ENCODE measurements at regions not wholly inside any gene's neighbourhood (a gene's known extent, or its start where the extent isn't known, plus 50 kb on each side); places are given as distances from the start of the nearest gene placed in this dataset.

DNA sequence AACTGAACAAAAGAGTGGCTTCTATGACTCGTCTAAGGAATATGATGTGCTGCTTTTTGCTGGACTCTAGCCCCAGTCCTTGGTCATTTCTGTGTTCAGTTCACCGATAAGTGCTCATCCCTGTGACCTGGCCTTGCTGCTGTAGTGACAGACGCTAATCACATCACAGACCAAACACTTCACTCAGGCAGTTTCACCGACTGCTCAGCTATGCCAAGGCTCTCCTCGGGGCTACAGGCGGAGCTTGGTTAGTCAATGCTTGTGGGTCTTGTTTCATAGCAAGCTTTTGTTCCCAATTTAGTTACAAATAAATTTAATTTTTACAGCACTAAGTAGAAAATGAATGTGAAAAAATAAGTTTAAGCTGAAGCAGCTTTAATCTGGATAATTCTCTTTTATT lies 190.8 kb upstream of the PRKCQ start:
- Histone ChIP-seq H3K9me3 (ENCODE audit: control extremely low read depth in 1 of 5, control insufficient read depth in 4 of 5, insufficient read depth in 2 of 5, low read depth in 1 of 5, low read length in 4 of 5) (peaks cover 0 to 8% (median 0%) of the 10 kb centered on the region in 5 experiments), H3K36me3 (ENCODE audit: control insufficient read depth in 4 of 4, insufficient read depth in 4 of 4, low read length in 3 of 4) (no peaks in the 10 kb centered on the region), H3K4me1 (ENCODE audit: control extremely low read depth in 1 of 4, control insufficient read depth in 4 of 4, insufficient read depth in 4 of 4, low read length in 3 of 4) (no peaks in the 10 kb centered on the region), H3K4me3 (ENCODE audit: control insufficient read depth in 1 of 7, extremely low read depth in 1 of 7, insufficient read depth in 4 of 7, low read depth in 2 of 7, low read length in 6 of 7) (no peak overlapping the region), H3K27ac (ENCODE audit: insufficient read depth in 1 of 2, low read depth in 1 of 2, low read length in 2 of 2, poor library complexity in 1 of 2, severe bottlenecking in 2 of 2) (no peak overlapping the region), H3K27me3 (replicated peaks in 2 of 5; ENCODE audit: control insufficient read depth in 4 of 5, insufficient read depth in 5 of 5, low read length in 4 of 5) (peaks cover 0 to 2% (median 0%) of the 10 kb centered on the region in 5 experiments)
- ChIA-PET POLR2A (interaction anchor here (0.6 kb wide), 1 partner anchor 14 kb away, joined by 4 read pairs; no protein-coding TSS in a partner anchor), CTCF (no interaction called here)
- WGBS (ENCODE audit: insufficient coverage) = 100% methylated on average over 1 of the region's 6 CpGs
- DNase-seq = no peak

DNA sequence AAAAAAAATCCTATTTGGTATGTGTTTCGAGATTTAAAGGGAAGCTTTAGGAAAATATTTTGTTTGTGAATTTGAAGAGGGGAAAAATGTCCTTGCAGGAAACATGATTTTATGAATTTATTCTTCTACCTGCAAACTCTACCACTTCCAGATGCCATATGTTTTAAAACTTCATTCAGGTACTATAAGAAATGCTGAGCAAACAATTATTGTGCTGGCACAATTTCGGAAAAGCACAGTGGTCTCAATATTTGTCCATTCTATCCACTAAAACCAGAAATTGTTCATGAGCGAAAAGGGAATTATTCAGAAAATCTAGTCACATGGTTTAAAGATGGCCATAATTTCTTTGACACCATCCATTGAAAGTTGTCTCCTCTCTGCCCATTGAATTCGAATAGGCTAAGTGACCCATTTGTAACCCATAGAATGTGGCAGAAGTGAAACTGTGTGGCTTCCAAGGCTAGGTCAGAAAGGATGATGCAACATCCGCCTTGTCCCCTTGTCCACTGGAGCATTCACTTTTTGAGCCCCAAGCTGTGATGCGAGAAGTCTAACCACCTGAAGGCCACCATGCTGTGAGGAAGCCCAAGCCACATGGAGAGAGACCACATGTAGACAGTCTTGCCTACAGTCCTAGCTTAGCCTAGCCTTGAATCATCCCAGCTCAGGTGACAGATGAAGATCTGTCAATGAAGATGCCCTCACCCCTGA lies 189.8 kb upstream of the PRKCQ start:
- Histone ChIP-seq H3K36me3 (ENCODE audit: control insufficient read depth in 4 of 4, insufficient read depth in 4 of 4, low read length in 3 of 4) (no peaks in the 10 kb centered on the region), H3K4me1 (ENCODE audit: control extremely low read depth in 1 of 4, control insufficient read depth in 4 of 4, insufficient read depth in 4 of 4, low read length in 3 of 4) (no peaks in the 10 kb centered on the region), H3K4me3 (ENCODE audit: control insufficient read depth in 1 of 7, extremely low read depth in 1 of 7, insufficient read depth in 4 of 7, low read depth in 2 of 7, low read length in 6 of 7) (no peak overlapping the region), H3K9me3 (ENCODE audit: control extremely low read depth in 1 of 5, control insufficient read depth in 4 of 5, insufficient read depth in 2 of 5, low read depth in 1 of 5, low read length in 4 of 5) (peaks cover 0 to 8% (median 0%) of the 10 kb centered on the region in 5 experiments), H3K27ac (ENCODE audit: insufficient read depth in 1 of 2, low read depth in 1 of 2, low read length in 2 of 2, poor library complexity in 1 of 2, severe bottlenecking in 2 of 2) (no peak overlapping the region), H3K27me3 (replicated peaks in 2 of 5; ENCODE audit: control insufficient read depth in 4 of 5, insufficient read depth in 5 of 5, low read length in 4 of 5) (peaks cover 0 to 2% (median 0%) of the 10 kb centered on the region in 5 experiments)
- WGBS (ENCODE audit: insufficient coverage) = 94% methylated on average over 5 of the region's 6 CpGs
- no peak for DNase-seq
- ChIA-PET POLR2A (no interaction called here), CTCF (no interaction called here)

GRCh38 chr10:6766131-6766801 lies 186.2 kb upstream of the PRKCQ start:
- no peaks in the 10 kb centered on the region for H3K4me1 ChIP-seq (ENCODE audit: control extremely low read depth in 1 of 4, control insufficient read depth in 4 of 4, insufficient read depth in 4 of 4, low read length in 3 of 4)
- no peak for DNase-seq
- peaks cover 0 to 10% (median 0%) of the 10 kb centered on the region in 5 experiments for H3K9me3 ChIP-seq (ENCODE audit: control extremely low read depth in 1 of 5, control insufficient read depth in 4 of 5, insufficient read depth in 2 of 5, low read depth in 1 of 5, low read length in 4 of 5)
- H3K36me3 ChIP-seq (ENCODE audit: control insufficient read depth in 4 of 4, insufficient read depth in 4 of 4, low read length in 3 of 4) = no peaks in the 10 kb centered on the region
- CTCF ChIA-PET = no interaction called here
- POLR2A ChIA-PET = no interaction called here
- no peak overlapping the region for H3K27ac ChIP-seq (ENCODE audit: insufficient read depth in 1 of 2, low read depth in 1 of 2, low read length in 2 of 2, poor library complexity in 1 of 2, severe bottlenecking in 2 of 2)
- 94% methylated on average over 7 of the region's 11 CpGs for whole genome bisulfite sequencing (ENCODE audit: insufficient coverage)
- peaks cover 0 to 5% (median 2%) of the 10 kb centered on the region in 5 experiments for H3K27me3 ChIP-seq (replicated peaks in 2 of 5; ENCODE audit: control insufficient read depth in 4 of 5, insufficient read depth in 5 of 5, low read length in 4 of 5)
- H3K4me3 ChIP-seq (ENCODE audit: control insufficient read depth in 1 of 7, extremely low read depth in 1 of 7, insufficient read depth in 4 of 7, low read depth in 2 of 7, low read length in 6 of 7) = no peak overlapping the region

- DNase-seq = no peak
- ChIA-PET POLR2A (no interaction called here), CTCF (no interaction called here)
- no peak overlapping the region for H3K27ac ChIP-seq (ENCODE audit: insufficient read depth in 1 of 2, low read depth in 1 of 2, low read length in 2 of 2, poor library complexity in 1 of 2, severe bottlenecking in 2 of 2)
- no peak overlapping the region for H3K4me3 ChIP-seq (ENCODE audit: control insufficient read depth in 1 of 7, extremely low read depth in 1 of 7, insufficient read depth in 4 of 7, low read depth in 2 of 7, low read length in 6 of 7)
- H3K9me3 ChIP-seq (ENCODE audit: control extremely low read depth in 1 of 5, control insufficient read depth in 4 of 5, insufficient read depth in 2 of 5, low read depth in 1 of 5, low read length in 4 of 5) = peaks cover 0 to 11% (median 0%) of the 10 kb centered on the region in 5 experiments
- no peaks in the 10 kb centered on the region for H3K4me1 ChIP-seq (ENCODE audit: control extremely low read depth in 1 of 4, control insufficient read depth in 4 of 4, insufficient read depth in 4 of 4, low read length in 3 of 4)
- H3K27me3 ChIP-seq (replicated peaks in 2 of 5; ENCODE audit: control insufficient read depth in 4 of 5, insufficient read depth in 5 of 5, low read length in 4 of 5) = peaks cover 0 to 5% (median 4%) of the 10 kb centered on the region in 5 experiments
- no peaks in the 10 kb centered on the region for H3K36me3 ChIP-seq (ENCODE audit: control insufficient read depth in 4 of 4, insufficient read depth in 4 of 4, low read length in 3 of 4)
- WGBS (ENCODE audit: insufficient coverage) = 83% methylated on average over 5 of the region's 6 CpGs
Measured at GRCh38 chr10:6763423-6763822, 183.3 kb upstream of the PRKCQ start.

DNA sequence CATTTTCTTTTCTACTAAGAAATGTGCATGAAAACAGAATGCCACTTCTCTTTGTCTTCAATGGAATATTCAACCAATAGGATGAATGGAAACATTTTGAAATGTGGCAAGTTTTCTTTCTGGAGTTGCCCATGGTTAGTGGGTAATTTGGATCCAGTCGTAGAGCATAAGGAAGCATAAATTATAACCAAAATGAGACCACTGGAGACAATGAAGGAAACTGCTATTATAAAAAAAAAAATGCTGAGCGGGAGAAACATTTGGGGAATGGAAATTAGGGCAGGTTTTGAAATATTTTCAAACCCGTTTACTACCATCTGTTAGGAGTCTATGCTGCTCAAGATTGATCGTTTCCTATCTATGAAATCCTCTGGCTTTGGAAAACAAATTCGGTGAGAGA lies 182.9 kb upstream of the PRKCQ start:
- ChIA-PET CTCF (no interaction called here), POLR2A (no interaction called here)
- WGBS (ENCODE audit: insufficient coverage) = 77% methylated on average over 4 of the region's 5 CpGs

DNA sequence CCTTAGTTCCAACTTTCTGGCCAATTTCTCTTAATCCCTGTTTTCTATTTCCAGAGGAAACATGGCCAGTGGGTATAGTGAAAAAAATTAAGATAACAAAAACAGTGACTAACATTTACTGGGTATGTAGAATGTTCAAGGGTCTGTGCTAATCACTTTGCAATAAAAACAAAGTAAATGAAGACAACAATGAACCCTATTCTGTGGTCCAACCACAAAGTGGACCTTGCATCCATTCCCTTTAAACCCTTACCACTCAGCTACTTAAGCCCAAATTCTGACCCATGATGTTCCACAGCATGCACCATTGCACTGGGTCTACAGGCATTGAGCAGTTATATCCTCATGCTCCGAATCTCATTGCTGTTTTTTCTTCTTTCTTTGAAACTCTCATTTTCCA lies 179.9 kb upstream of the PRKCQ start:
- Histone ChIP-seq H3K27me3 (replicated peaks in 2 of 5; ENCODE audit: control insufficient read depth in 4 of 5, insufficient read depth in 5 of 5, low read length in 4 of 5) (peaks cover 0 to 20% (median 4%) of the 10 kb centered on the region in 5 experiments), H3K4me3 (ENCODE audit: control insufficient read depth in 1 of 7, extremely low read depth in 1 of 7, insufficient read depth in 4 of 7, low read depth in 2 of 7, low read length in 6 of 7) (no peak overlapping the region), H3K9me3 (ENCODE audit: control extremely low read depth in 1 of 5, control insufficient read depth in 4 of 5, insufficient read depth in 2 of 5, low read depth in 1 of 5, low read length in 4 of 5) (peaks cover 0 to 11% (median 0%) of the 10 kb centered on the region in 5 experiments), H3K36me3 (ENCODE audit: control insufficient read depth in 4 of 4, insufficient read depth in 4 of 4, low read length in 3 of 4) (no peaks in the 10 kb centered on the region), H3K27ac (ENCODE audit: insufficient read depth in 1 of 2, low read depth in 1 of 2, low read length in 2 of 2, poor library complexity in 1 of 2, severe bottlenecking in 2 of 2) (no peak overlapping the region), H3K4me1 (ENCODE audit: control extremely low read depth in 1 of 4, control insufficient read depth in 4 of 4, insufficient read depth in 4 of 4, low read length in 3 of 4) (no peaks in the 10 kb centered on the region)
- POLR2A ChIA-PET = no interaction called here
- CTCF ChIA-PET = no interaction called here
- no peak for DNase-seq
- 100% methylated on average over 1 of the region's 1 CpG for WGBS (ENCODE audit: insufficient coverage)

More for the DNA sequence above, 182.9 kb upstream of the PRKCQ start:
- Histone ChIP-seq H3K4me1 (ENCODE audit: control extremely low read depth in 1 of 4, control insufficient read depth in 4 of 4, insufficient read depth in 4 of 4, low read length in 3 of 4) (no peaks in the 10 kb centered on the region), H3K4me3 (ENCODE audit: control insufficient read depth in 1 of 7, extremely low read depth in 1 of 7, insufficient read depth in 4 of 7, low read depth in 2 of 7, low read length in 6 of 7) (no peak overlapping the region), H3K9me3 (ENCODE audit: control extremely low read depth in 1 of 5, control insufficient read depth in 4 of 5, insufficient read depth in 2 of 5, low read depth in 1 of 5, low read length in 4 of 5) (peaks cover 0 to 11% (median 0%) of the 10 kb centered on the region in 5 experiments), H3K27ac (ENCODE audit: insufficient read depth in 1 of 2, low read depth in 1 of 2, low read length in 2 of 2, poor library complexity in 1 of 2, severe bottlenecking in 2 of 2) (no peak overlapping the region), H3K36me3 (ENCODE audit: control insufficient read depth in 4 of 4, insufficient read depth in 4 of 4, low read length in 3 of 4) (no peaks in the 10 kb centered on the region), H3K27me3 (replicated peaks in 2 of 5; ENCODE audit: control insufficient read depth in 4 of 5, insufficient read depth in 5 of 5, low read length in 4 of 5) (peaks cover 0 to 5% (median 4%) of the 10 kb centered on the region in 5 experiments)
- DNase-seq = no peak

DNA sequence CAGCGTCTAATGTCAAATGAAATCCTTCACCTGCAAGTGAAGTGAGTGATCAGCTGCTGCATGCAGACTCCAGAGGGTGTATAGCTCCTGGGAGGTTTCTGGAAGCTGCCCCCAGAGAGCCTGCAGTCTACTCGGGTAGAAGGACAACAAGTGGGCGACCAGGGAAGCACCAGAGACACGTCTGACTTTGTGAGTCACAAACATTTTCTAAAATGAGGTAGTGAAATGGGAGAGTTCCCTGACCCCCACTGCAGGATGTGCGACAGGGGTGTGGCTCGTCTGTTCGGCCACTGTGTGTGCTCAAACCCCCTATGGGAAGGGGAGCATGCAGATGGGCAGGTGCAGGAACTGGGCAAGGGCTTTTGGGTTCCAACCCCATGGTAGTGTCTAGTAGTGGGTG lies 177.1 kb upstream of the PRKCQ start:
- CTCF ChIA-PET = no interaction called here
- Histone ChIP-seq H3K36me3 (ENCODE audit: control insufficient read depth in 4 of 4, insufficient read depth in 4 of 4, low read length in 3 of 4) (no peaks in the 10 kb centered on the region), H3K4me3 (ENCODE audit: control insufficient read depth in 1 of 7, extremely low read depth in 1 of 7, insufficient read depth in 4 of 7, low read depth in 2 of 7, low read length in 6 of 7) (no peak overlapping the region)

More for the DNA sequence above, 177.1 kb upstream of the PRKCQ start:
- H3K4me1 ChIP-seq (ENCODE audit: control extremely low read depth in 1 of 4, control insufficient read depth in 4 of 4, insufficient read depth in 4 of 4, low read length in 3 of 4) = no peaks in the 10 kb centered on the region
- H3K9me3 ChIP-seq (ENCODE audit: control extremely low read depth in 1 of 5, control insufficient read depth in 4 of 5, insufficient read depth in 2 of 5, low read depth in 1 of 5, low read length in 4 of 5) = peaks cover 0 to 11% (median 0%) of the 10 kb centered on the region in 5 experiments
- DNase-seq = no peak
- H3K27me3 ChIP-seq (replicated peaks in 2 of 5; ENCODE audit: control insufficient read depth in 4 of 5, insufficient read depth in 5 of 5, low read length in 4 of 5) = peaks cover 0 to 15% (median 2%) of the 10 kb centered on the region in 5 experiments
- POLR2A ChIA-PET = interaction anchor here (0.6 kb wide), 1 partner anchor 14 kb away, joined by 4 read pairs; no protein-coding TSS in a partner anchor
- no peak overlapping the region for H3K27ac ChIP-seq (ENCODE audit: insufficient read depth in 1 of 2, low read depth in 1 of 2, low read length in 2 of 2, poor library complexity in 1 of 2, severe bottlenecking in 2 of 2)
- 79% methylated on average over 5 of the region's 7 CpGs for WGBS (ENCODE audit: insufficient coverage)

All from common myeloid progenitor, CD34-positive (primary cell).